Duodenal mucosa (tissue), 2 donors: ENCODE measurements at regions not wholly inside any gene's neighbourhood (a gene's known extent, or its start where the extent isn't known, plus 50 kb on each side); places are given as distances from the start of the nearest gene placed in this dataset.

Experiments
- H3K27ac ChIP-seq: one replicate; pipeline ENCODE4 v1.7.0; 2013; ENCODE audit warnings: low read depth, low read length
- H3K27me3 ChIP-seq, 2 donors: one replicate each; pipeline ENCODE4 v1.7.0; 2013; ENCODE audit warnings: low read length in 2 of 2, control low read depth in 1 of 2; ENCODE audit not compliant: insufficient read depth in 2 of 2, control insufficient read depth in 1 of 2
- H3K36me3 ChIP-seq, 2 donors: one replicate each; pipeline ENCODE4 v1.7.0; 2013; ENCODE audit warnings: low read length in 2 of 2, control low read depth in 1 of 2; ENCODE audit not compliant: insufficient read depth in 2 of 2, control insufficient read depth in 1 of 2
- H3K4me1 ChIP-seq, 2 donors: one replicate each; pipeline ENCODE4 v1.7.0; 2013; ENCODE audit warnings: low read length in 2 of 2, control low read depth in 1 of 2; ENCODE audit not compliant: insufficient read depth in 2 of 2, control insufficient read depth in 1 of 2
- H3K4me3 ChIP-seq, 2 donors: one replicate each; pipeline ENCODE4 v1.7.0; 2013; ENCODE audit warnings: low read length in 2 of 2, low read depth in 1 of 2
- H3K9ac ChIP-seq, 2 donors: one replicate each; pipeline ENCODE4 v1.7.0; 2013; ENCODE audit warnings: low read length in 2 of 2, low read depth in 1 of 2
- H3K9me3 ChIP-seq, 2 donors: one replicate each; pipeline ENCODE4 v1.7.0; 2013; ENCODE audit warnings: low read length in 2 of 2, control low read depth in 1 of 2; ENCODE audit not compliant: control insufficient read depth in 1 of 2

- Histone ChIP-seq H3K27ac (no peak overlapping the region), H3K9ac (no peak overlapping the region), H3K9me3 (no peaks in the 10 kb centered on the region), H3K4me1 (no peaks in the 10 kb centered on the region), H3K4me3 (no peak overlapping the region), H3K36me3 (no peaks in the 10 kb centered on the region), H3K27me3 (no peaks in the 10 kb centered on the region)
These were observed 326.7 kb upstream of the TMPO start for GRCh38 chr12:98188650-98189077.

GRCh38 chr12:98194591-98194990 lies 320.8 kb upstream of the TMPO start:
- H3K36me3 ChIP-seq = no peaks in the 10 kb centered on the region
- no peak overlapping the region for H3K4me3 ChIP-seq
- H3K27ac ChIP-seq = no peak overlapping the region
- H3K4me1 ChIP-seq = no peaks in the 10 kb centered on the region
- no peaks in the 10 kb centered on the region for H3K9me3 ChIP-seq
- H3K27me3 ChIP-seq = no peaks in the 10 kb centered on the region
- H3K9ac ChIP-seq = no peak overlapping the region

- Histone ChIP-seq H3K36me3 (no peaks in the 10 kb centered on the region), H3K9ac (no peak overlapping the region), H3K9me3 (no peaks in the 10 kb centered on the region), H3K4me3 (no peak overlapping the region), H3K27me3 (no peaks in the 10 kb centered on the region), H3K4me1 (no peaks in the 10 kb centered on the region), H3K27ac (no peak overlapping the region)
These were observed 317.0 kb upstream of the TMPO start for GRCh38 chr12:98198261-98198982.

- Histone ChIP-seq H3K4me3 (no peak overlapping the region), H3K36me3 (no peaks in the 10 kb centered on the region), H3K4me1 (no peaks in the 10 kb centered on the region), H3K9ac (no peak overlapping the region), H3K9me3 (no peaks in the 10 kb centered on the region), H3K27me3 (no peaks in the 10 kb centered on the region), H3K27ac (no peak overlapping the region)
These were observed 306.6 kb upstream of the TMPO start for GRCh38 chr12:98208816-98209215.

DNA sequence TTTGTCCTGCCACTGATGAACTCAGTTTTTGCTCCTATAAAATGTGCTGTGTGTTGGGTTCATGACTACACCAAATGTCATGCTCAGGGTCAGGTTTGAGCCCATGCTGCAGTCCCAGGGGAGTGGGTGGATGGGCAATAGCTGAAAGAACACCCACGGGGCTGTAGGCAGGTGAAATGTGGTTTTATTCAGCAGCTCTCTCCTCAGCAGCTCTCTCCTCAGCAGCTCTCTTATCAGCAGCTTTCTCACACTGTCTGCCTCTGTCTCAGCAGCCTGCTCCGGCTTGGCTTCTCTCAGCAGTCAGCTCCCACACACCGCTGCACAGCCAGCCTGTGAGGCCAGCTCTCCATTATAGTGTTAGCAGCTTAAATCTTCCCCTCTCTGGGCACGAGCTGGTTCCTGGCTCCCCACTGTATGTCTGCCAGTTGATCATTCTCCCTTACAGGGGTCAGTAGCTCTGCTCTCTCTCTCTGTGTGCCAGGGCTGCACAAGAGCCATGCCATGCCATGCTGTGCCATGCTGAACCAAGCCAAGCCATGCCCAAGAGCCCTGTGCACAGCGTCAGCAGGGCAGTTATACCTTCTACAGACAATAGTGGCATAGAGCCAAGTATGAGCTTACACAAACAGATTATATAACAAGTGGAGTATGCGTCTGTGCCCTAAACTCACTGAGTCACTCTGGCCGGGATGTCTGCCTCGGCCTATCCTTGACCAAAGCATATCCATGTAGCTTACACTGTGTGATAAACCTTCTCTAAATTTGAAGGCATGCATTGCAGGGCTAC lies 303.3 kb upstream of the TMPO start:
- Histone ChIP-seq H3K27me3 (no peaks in the 10 kb centered on the region), H3K4me3 (no peak overlapping the region), H3K27ac (no peak overlapping the region), H3K9ac (no peak overlapping the region), H3K9me3 (no peaks in the 10 kb centered on the region), H3K4me1 (no peaks in the 10 kb centered on the region), H3K36me3 (no peaks in the 10 kb centered on the region)

DNA sequence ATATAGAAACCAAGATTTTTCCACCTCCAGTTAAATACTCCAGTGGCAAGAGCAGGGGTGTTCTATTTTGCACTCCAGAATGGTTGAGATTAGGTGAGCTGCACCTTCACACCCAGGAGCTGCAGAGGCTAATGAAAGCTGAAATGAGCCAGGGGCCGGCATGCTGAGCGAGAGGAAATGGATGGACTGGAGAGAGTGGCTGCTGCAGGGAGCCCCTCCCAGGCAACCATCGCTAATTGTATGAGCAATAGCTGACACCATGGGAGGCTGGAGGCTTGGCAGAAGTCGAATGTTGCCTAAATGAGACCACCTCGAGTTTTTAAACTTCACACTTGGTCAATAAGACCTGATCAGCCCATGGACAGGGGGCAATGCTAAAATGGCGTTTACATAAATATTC lies 301.8 kb upstream of the TMPO start:
- Histone ChIP-seq H3K9me3 (no peaks in the 10 kb centered on the region), H3K9ac (no peak overlapping the region), H3K4me3 (no peak overlapping the region), H3K4me1 (no peaks in the 10 kb centered on the region), H3K27me3 (no peaks in the 10 kb centered on the region), H3K36me3 (no peaks in the 10 kb centered on the region), H3K27ac (no peak overlapping the region)

DNA sequence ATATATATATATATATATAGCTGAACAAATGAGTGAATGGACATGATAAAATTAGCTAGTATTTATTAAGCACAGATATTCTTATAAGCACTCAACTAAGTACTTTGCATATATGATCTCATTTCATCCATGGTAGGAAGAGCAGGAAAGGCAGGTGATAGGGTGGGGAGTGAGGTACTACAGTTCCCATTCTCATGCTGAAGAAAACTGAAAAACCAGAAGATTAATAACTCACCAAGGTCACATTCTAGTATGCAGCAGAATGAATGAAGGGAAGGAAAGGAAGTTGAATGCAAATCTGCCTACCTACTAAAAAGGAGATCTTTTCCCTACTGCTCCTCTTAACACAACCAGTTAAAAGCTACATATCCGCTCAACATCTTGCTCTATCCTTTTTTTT lies 298.1 kb upstream of the TMPO start:
- H3K4me1 ChIP-seq = peaks cover 4 to 9% of the 10 kb centered on the region in 2 donors
- no peak overlapping the region for H3K27ac ChIP-seq
- H3K27me3 ChIP-seq = no peaks in the 10 kb centered on the region
- H3K36me3 ChIP-seq = no peaks in the 10 kb centered on the region
- no peak overlapping the region for H3K9ac ChIP-seq
- H3K4me3 ChIP-seq = no peak overlapping the region
- no peaks in the 10 kb centered on the region for H3K9me3 ChIP-seq

DNA sequence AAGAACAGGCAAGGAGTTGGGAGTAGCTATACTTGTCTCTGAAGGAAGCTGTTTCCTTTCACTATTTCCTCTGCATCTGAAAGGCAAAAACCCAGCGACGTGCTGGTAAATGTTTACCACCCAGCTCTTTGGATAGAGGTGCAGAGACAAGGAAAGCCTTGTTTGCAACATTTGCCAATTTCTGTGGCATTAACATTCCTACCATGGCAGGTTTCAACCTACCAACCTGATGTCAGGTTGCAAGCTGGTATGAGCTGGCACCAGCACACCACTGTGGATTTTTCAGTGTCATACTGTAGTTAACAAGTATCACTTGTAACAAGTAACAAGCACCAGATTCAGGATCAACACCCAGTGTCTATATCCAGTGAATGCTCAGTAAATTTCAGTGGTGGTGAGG lies 294.8 kb upstream of the TMPO start:
- H3K4me1 ChIP-seq = peaks cover 22 to 38% of the 10 kb centered on the region in 2 donors
- H3K36me3 ChIP-seq = no peaks in the 10 kb centered on the region
- H3K27me3 ChIP-seq = no peaks in the 10 kb centered on the region
- no peak overlapping the region for H3K27ac ChIP-seq
- H3K9ac ChIP-seq = no peak overlapping the region
- no peak overlapping the region for H3K4me3 ChIP-seq
- no peaks in the 10 kb centered on the region for H3K9me3 ChIP-seq

DNA sequence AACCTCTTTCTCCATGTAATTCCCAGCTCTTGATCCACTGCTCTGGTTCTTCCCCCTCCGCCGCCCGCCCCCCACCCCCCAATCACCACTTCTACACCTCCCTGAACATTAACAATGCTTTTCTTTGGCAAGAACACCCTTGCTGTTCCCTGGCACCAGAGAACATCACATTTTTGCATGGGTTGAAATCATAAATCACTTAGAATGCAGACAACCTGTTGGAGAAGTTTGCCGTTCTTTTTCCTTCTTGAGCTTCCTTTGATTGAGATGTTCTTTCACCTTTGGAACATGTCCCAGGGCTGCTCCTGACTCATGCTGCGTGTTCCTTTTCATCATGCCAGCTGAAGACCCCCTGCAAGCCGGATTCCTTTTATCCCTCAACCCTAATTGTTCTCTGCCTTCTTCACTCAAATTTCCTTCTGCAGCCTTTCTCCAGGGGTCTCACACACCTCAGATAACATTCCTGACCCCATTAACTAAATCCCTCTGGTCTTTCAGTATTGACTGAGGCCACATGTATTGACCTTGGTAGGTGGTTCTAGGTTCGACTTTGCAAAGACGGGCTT lies 294.1 kb upstream of the TMPO start:
- no peak overlapping the region for H3K4me3 ChIP-seq
- no peaks in the 10 kb centered on the region for H3K36me3 ChIP-seq
- H3K9me3 ChIP-seq = no peaks in the 10 kb centered on the region
- no peaks in the 10 kb centered on the region for H3K27me3 ChIP-seq
- no peak overlapping the region for H3K27ac ChIP-seq
- no peak overlapping the region for H3K9ac ChIP-seq
- H3K4me1 ChIP-seq = peaks cover 22 to 38% of the 10 kb centered on the region in 2 donors

- no peak overlapping the region for H3K27ac ChIP-seq
- peaks cover 22 to 38% of the 10 kb centered on the region in 2 donors for H3K4me1 ChIP-seq
- H3K9me3 ChIP-seq = no peaks in the 10 kb centered on the region
- no peak overlapping the region for H3K9ac ChIP-seq
- H3K36me3 ChIP-seq = no peaks in the 10 kb centered on the region
- H3K4me3 ChIP-seq = no peak overlapping the region
- H3K27me3 ChIP-seq = no peaks in the 10 kb centered on the region
These were observed 293.3 kb upstream of the TMPO start for GRCh38 chr12:98222135-98222534.
